HEK293 (cell line): ENCODE measurements at regions not wholly inside any gene's neighbourhood (a gene's known extent, or its start where the extent isn't known, plus 50 kb on each side); places are given as distances from the start of the nearest gene placed in this dataset.

Source experiments
- CTCF ChIA-PET: fragments of 350-600 bp; formaldehyde crosslinking; extraction: SDS; loops from one replicate; lab custom pipeline; 2021; ENCODE audit warnings: antibody characterized with exemption; lab: Yijun Ruan, JAX
- POLR2A ChIA-PET: fragments of 300-600 bp; formaldehyde crosslinking; extraction: SDS; loops from one replicate; lab custom pipeline; 2020; ENCODE audit warnings: antibody characterized with exemption, inconsistent platforms; lab: Yijun Ruan, JAX
- H3K27ac ChIP-seq: fragments of 200-500 bp; sonication (Bioruptor generic); 2 replicates; pipeline ENCODE4 v1.5.1; 2014; ENCODE audit warnings: low read depth, low read length, control low read depth, inconsistent platforms; ENCODE audit errors: extremely low read depth
- H3K36me3 ChIP-seq, 2 experiments: fragments of 200-500 bp in 1 of 2; sonication (Bioruptor generic) in 1 of 2; 1 replicate in 1 of 2; 2 replicates in 1 of 2; pipeline ENCODE4 v1.5.1; 2014 to 2017; ENCODE audit warnings: inconsistent platforms in 2 of 2, low read length in 2 of 2; ENCODE audit not compliant: control insufficient read depth in 2 of 2, insufficient read depth in 1 of 2
- H3K4me1 ChIP-seq: fragments of 200-500 bp; sonication (Bioruptor generic); 2 replicates; pipeline ENCODE4 v1.5.1; 2014; ENCODE audit warnings: mild to moderate bottlenecking, low read length, inconsistent platforms; ENCODE audit not compliant: control insufficient read depth, insufficient read depth
- H3K4me3 ChIP-seq: 2 replicates; pipeline ENCODE4 v1.5.1; 2011; ENCODE audit warnings: low read depth, mild to moderate bottlenecking, control low read depth, low read length, moderate library complexity
- H3K9me3 ChIP-seq: fragments of 200-500 bp; sonication (Bioruptor generic); 2 replicates; pipeline ENCODE4 v1.5.1; 2014; ENCODE audit warnings: low read depth, low read length, inconsistent platforms; ENCODE audit not compliant: control insufficient read depth, insufficient read depth
- BCL11A ChIP-seq: fragments of 450-650 bp; formaldehyde crosslinking; IDR thresholded peaks from 2 replicates; pipeline ENCODE4 v1.5.1; 2016; ENCODE audit warnings: low read depth, missing biosample characterization, missing genetic modification characterization
- BCL11B ChIP-seq: fragments of 450-650 bp; formaldehyde crosslinking; IDR thresholded peaks from 2 replicates; pipeline ENCODE4 v1.5.1; 2016; ENCODE audit warnings: low read depth, missing biosample characterization, missing genetic modification characterization
- FEZF1 ChIP-seq: fragments of 450-650 bp; formaldehyde crosslinking; IDR thresholded peaks from 2 replicates; pipeline ENCODE4 v1.5.1; 2016; ENCODE audit warnings: missing biosample characterization, missing genetic modification characterization
- KLF8 ChIP-seq: fragments of 450-650 bp; formaldehyde crosslinking; IDR thresholded peaks from 2 replicates; pipeline ENCODE4 v1.5.1; 2016; ENCODE audit warnings: missing biosample characterization, missing genetic modification characterization
- KLF9 ChIP-seq: fragments of 450-650 bp; formaldehyde crosslinking; IDR thresholded peaks from 2 replicates; pipeline ENCODE4 v1.5.1; 2016; ENCODE audit warnings: missing biosample characterization, missing genetic modification characterization, low read depth
- MYNN ChIP-seq: fragments of 450-650 bp; formaldehyde crosslinking; IDR thresholded peaks from 2 replicates; pipeline ENCODE4 v1.5.1; 2016; ENCODE audit warnings: missing biosample characterization, missing genetic modification characterization, borderline replicate concordance
- RBAK ChIP-seq: fragments of 450-650 bp; formaldehyde crosslinking; IDR thresholded peaks from 2 replicates; pipeline ENCODE4 v1.5.1; 2016; ENCODE audit warnings: missing biosample characterization, missing genetic modification characterization
- REPIN1 ChIP-seq: fragments of 450-650 bp; formaldehyde crosslinking; IDR thresholded peaks from 2 replicates; pipeline ENCODE4 v1.5.1; 2017; ENCODE audit warnings: missing biosample characterization, missing genetic modification characterization, low read depth
- SCRT2 ChIP-seq: fragments of 450-650 bp; formaldehyde crosslinking; IDR thresholded peaks from 2 replicates; pipeline ENCODE4 v1.5.1; 2016; ENCODE audit warnings: missing biosample characterization, missing genetic modification characterization
- SP2 ChIP-seq: fragments of 450-650 bp; formaldehyde crosslinking; IDR thresholded peaks from 2 replicates; pipeline ENCODE4 v1.5.1; 2016; ENCODE audit warnings: missing biosample characterization, missing genetic modification characterization
- SP7 ChIP-seq: fragments of 450-650 bp; formaldehyde crosslinking; IDR thresholded peaks from 2 replicates; pipeline ENCODE4 v1.5.1; 2016; ENCODE audit warnings: missing biosample characterization, missing genetic modification characterization
- YY2 ChIP-seq: fragments of 450-650 bp; formaldehyde crosslinking; IDR thresholded peaks from 2 replicates; pipeline ENCODE4 v1.5.1; 2016; ENCODE audit warnings: missing biosample characterization, missing genetic modification characterization
- ZNF16 ChIP-seq: fragments of 450-650 bp; formaldehyde crosslinking; IDR thresholded peaks from 2 replicates; pipeline ENCODE4 v1.5.1; 2016; ENCODE audit warnings: low read depth, missing biosample characterization, missing genetic modification characterization
- ZNF221 ChIP-seq: fragments of 450-650 bp; formaldehyde crosslinking; IDR thresholded peaks from 2 replicates; pipeline ENCODE4 v1.5.1; 2017; ENCODE audit warnings: missing biosample characterization, missing genetic modification characterization, borderline replicate concordance
- ZNF302 ChIP-seq: fragments of 450-650 bp; formaldehyde crosslinking; IDR thresholded peaks from 2 replicates; pipeline ENCODE4 v1.5.1; 2016; ENCODE audit warnings: missing biosample characterization, missing genetic modification characterization, low read depth
- ZNF350 ChIP-seq: fragments of 450-650 bp; formaldehyde crosslinking; IDR thresholded peaks from 2 replicates; pipeline ENCODE4 v1.5.0; 2017; ENCODE audit warnings: missing biosample characterization, mild to moderate bottlenecking, missing genetic modification characterization
- ZNF366 ChIP-seq: fragments of 450-650 bp; formaldehyde crosslinking; conservative IDR thresholded peaks from 2 replicates; pipeline ENCODE4 v1.5.1; 2016; ENCODE audit warnings: missing biosample characterization, missing genetic modification characterization
- ZNF473 ChIP-seq: fragments of 450-650 bp; formaldehyde crosslinking; IDR thresholded peaks from 2 replicates; pipeline ENCODE4 v1.5.1; 2017; ENCODE audit warnings: missing biosample characterization, missing genetic modification characterization
- ZNF623 ChIP-seq: fragments of 450-650 bp; formaldehyde crosslinking; IDR thresholded peaks from 2 replicates; pipeline ENCODE4 v1.5.1; 2016; ENCODE audit warnings: missing biosample characterization, missing genetic modification characterization
- ZNF629 ChIP-seq: fragments of 450-650 bp; formaldehyde crosslinking; IDR thresholded peaks from 2 replicates; pipeline ENCODE4 v1.5.1; 2017; ENCODE audit warnings: missing biosample characterization, missing genetic modification characterization
- ZNF654 ChIP-seq: fragments of 450-650 bp; formaldehyde crosslinking; IDR thresholded peaks from 2 replicates; pipeline ENCODE4 v1.5.1; 2016; ENCODE audit warnings: low read depth, missing biosample characterization, missing genetic modification characterization
- ZNF747 ChIP-seq: fragments of 450-650 bp; formaldehyde crosslinking; IDR thresholded peaks from 2 replicates; pipeline ENCODE4 v1.5.1; 2016; ENCODE audit warnings: missing biosample characterization, missing genetic modification characterization
- ZNF76 ChIP-seq: fragments of 450-650 bp; formaldehyde crosslinking; IDR thresholded peaks from 2 replicates; pipeline ENCODE4; 2016; ENCODE audit warnings: low read depth, missing biosample characterization, missing genetic modification characterization, borderline replicate concordance
- ZNF791 ChIP-seq: fragments of 450-650 bp; formaldehyde crosslinking; IDR thresholded peaks from 2 replicates; pipeline ENCODE4 v1.5.1; 2016; ENCODE audit warnings: missing biosample characterization, missing genetic modification characterization
- TF ChIP-seq, protein P1 (sequence below): IDR thresholded peaks from 2 replicates; pipeline ENCODE4 v1.6.1; 2011; ENCODE audit warnings: mild to moderate bottlenecking, low read depth, low read length, borderline replicate concordance
- TF ChIP-seq, protein P2 (sequence below): fragments of 450-650 bp; formaldehyde crosslinking; optimal IDR thresholded peaks from 2 replicates; pipeline ENCODE3; 2016; ENCODE audit warnings: missing biosample characterization, mild to moderate bottlenecking, missing genetic modification characterization
- TF ChIP-seq, protein P3 (sequence below): fragments of 450-650 bp; formaldehyde crosslinking; IDR thresholded peaks from 2 replicates; pipeline ENCODE4 v1.5.1; 2016; ENCODE audit warnings: missing biosample characterization, missing genetic modification characterization
- TF ChIP-seq, protein P4 (sequence below): fragments of 450-650 bp; formaldehyde crosslinking; IDR thresholded peaks from 2 replicates; pipeline ENCODE4 v1.5.1; 2016; ENCODE audit warnings: missing biosample characterization, missing genetic modification characterization
- TF ChIP-seq, protein P5 (sequence below): fragments of 450-650 bp; formaldehyde crosslinking; IDR thresholded peaks from 2 replicates; pipeline ENCODE4 v1.5.1; 2017; ENCODE audit warnings: missing biosample characterization, missing genetic modification characterization

DNA sequence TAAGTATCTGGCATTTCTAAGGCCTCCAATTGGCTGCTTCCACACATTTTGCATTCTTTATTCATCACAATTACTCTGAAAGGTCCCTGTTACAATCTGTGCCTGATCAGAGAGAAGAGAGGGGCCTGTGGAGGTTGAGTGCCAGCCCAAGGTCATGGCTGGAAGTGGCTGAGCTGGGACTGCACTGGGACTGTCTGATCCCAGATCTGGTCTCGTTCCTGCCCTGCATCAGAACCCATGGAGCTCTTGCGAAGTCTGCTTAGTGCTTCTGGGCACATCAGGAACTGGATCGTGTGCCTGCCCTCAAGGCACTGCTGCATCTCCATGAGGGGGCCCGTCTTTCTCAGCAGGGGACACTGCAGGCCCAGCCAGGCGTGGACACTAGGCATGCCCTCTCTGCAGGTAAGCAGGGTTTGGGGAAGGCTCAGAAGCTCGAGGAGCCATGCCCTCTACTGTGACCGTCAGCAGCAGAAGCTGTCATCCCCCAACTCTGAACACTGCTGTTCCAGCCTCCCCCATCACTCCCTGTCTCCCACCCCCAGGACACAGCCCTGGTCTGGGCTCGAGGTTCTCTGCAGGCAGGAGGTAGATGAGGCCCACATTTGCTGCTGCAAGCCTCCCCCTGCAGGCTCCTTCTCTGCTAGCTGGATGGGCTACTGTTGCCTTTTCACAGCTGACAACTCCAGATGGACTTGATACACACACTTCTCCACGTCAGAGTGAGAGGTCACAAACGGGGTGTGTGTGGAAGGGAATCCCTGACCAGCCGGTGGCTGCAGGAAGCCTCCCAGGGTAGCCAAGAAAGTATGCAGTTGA lies 96.5 kb upstream of the PRR23E start:
- Histone ChIP-seq H3K4me1 (no peaks in the 10 kb centered on the region), H3K9me3 (no peaks in the 10 kb centered on the region), H3K27ac (no peak overlapping the region), H3K36me3 (no peaks in the 10 kb centered on the region), H3K4me3 (no peak overlapping the region)
- TF ChIP-seq ZNF366 (tag by site-specific recombination), result no peak
- no peak for TF ChIP-seq BCL11B (tag by site-specific recombination)
- no peak for TF ChIP-seq RBAK (tag by site-specific recombination)
- TF ChIP-seq ZNF654 (tag by site-specific recombination), result no peak
- TF ChIP-seq KLF8 (tag by site-specific recombination), result no peak
- TF ChIP-seq SP7 (tag by site-specific recombination), result no peak
- TF ChIP-seq BCL11A (tag by site-specific recombination), result no peak
- TF ChIP-seq, protein P1, sequence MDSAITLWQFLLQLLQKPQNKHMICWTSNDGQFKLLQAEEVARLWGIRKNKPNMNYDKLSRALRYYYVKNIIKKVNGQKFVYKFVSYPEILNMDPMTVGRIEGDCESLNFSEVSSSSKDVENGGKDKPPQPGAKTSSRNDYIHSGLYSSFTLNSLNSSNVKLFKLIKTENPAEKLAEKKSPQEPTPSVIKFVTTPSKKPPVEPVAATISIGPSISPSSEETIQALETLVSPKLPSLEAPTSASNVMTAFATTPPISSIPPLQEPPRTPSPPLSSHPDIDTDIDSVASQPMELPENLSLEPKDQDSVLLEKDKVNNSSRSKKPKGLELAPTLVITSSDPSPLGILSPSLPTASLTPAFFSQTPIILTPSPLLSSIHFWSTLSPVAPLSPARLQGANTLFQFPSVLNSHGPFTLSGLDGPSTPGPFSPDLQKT, result no peak
- TF ChIP-seq REPIN1 (tag by site-specific recombination), result no peak
- no peak for TF ChIP-seq ZNF350 (tag by site-specific recombination)
- no peak for TF ChIP-seq ZNF791 (tag by site-specific recombination)
- TF ChIP-seq ZNF747, result no peak
- TF ChIP-seq YY2 (tag by site-specific recombination), result no peak
- TF ChIP-seq ZNF302 (tag by site-specific recombination), result no peak
- TF ChIP-seq, protein P2, sequence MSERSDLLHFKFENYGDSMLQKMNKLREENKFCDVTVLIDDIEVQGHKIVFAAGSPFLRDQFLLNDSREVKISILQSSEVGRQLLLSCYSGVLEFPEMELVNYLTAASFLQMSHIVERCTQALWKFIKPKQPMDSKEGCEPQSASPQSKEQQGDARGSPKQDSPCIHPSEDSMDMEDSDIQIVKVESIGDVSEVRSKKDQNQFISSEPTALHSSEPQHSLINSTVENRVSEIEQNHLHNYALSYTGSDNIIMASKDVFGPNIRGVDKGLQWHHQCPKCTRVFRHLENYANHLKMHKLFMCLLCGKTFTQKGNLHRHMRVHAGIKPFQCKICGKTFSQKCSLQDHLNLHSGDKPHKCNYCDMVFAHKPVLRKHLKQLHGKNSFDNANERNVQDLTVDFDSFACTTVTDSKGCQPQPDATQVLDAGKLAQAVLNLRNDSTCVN (tag by site-specific recombination), result no peak
- no peak for TF ChIP-seq SP2 (tag by site-specific recombination)
- TF ChIP-seq ZNF76 (tag by site-specific recombination), result no peak
- no peak for TF ChIP-seq ZNF623 (tag by site-specific recombination)
- TF ChIP-seq, protein P3, sequence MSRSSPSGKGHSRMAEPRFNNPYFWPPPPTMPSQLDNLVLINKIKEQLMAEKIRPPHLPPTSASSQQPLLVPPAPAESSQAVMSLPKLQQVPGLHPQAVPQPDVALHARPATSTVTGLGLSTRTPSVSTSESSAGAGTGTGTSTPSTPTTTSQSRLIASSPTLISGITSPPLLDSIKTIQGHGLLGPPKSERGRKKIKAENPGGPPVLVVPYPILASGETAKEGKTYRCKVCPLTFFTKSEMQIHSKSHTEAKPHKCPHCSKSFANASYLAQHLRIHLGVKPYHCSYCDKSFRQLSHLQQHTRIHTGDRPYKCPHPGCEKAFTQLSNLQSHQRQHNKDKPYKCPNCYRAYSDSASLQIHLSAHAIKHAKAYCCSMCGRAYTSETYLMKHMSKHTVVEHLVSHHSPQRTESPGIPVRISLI, result no peak
- POLR2A ChIA-PET, result no interaction called here
- CTCF ChIA-PET, result no interaction called here

DNA sequence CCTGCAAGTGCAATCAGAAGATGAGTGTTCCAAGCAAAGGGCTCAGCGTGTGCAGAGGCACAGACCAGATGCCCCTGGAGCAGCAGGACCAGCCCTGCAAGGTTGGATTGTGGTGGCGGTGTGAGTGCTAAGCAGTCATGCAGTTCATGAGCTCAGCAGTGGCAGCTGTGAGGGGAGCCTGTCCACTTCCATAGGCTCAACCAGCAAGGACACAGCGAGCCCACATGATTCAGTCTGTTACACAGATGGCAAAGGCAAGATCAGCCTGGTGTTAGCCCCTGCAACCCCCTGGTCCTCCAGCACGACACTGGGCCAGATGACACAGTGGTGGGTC lies 95.9 kb upstream of the PRR23E start:
- Histone ChIP-seq H3K27ac (no peak overlapping the region), H3K9me3 (no peaks in the 10 kb centered on the region), H3K4me3 (no peak overlapping the region), H3K4me1 (no peaks in the 10 kb centered on the region), H3K36me3 (no peaks in the 10 kb centered on the region)
- ChIA-PET POLR2A (no interaction called here), CTCF (no interaction called here)
- no peak for TF ChIP-seq ZNF221 (tag by site-specific recombination)
- no peak for TF ChIP-seq SCRT2 (tag by site-specific recombination)
- no peak for TF ChIP-seq BCL11B (tag by site-specific recombination)
- no peak for TF ChIP-seq MYNN
- TF ChIP-seq KLF9 (tag by site-specific recombination), result no peak
- no peak for TF ChIP-seq ZNF16
- TF ChIP-seq, protein P4, sequence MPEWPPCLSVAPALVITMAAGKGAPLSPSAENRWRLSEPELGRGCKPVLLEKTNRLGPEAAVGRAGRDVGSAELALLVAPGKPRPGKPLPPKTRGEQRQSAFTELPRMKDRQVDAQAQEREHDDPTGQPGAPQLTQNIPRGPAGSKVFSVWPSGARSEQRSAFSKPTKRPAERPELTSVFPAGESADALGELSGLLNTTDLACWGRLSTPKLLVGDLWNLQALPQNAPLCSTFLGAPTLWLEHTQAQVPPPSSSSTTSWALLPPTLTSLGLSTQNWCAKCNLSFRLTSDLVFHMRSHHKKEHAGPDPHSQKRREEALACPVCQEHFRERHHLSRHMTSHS (tag by site-specific recombination), result no peak
- TF ChIP-seq, protein P5, sequence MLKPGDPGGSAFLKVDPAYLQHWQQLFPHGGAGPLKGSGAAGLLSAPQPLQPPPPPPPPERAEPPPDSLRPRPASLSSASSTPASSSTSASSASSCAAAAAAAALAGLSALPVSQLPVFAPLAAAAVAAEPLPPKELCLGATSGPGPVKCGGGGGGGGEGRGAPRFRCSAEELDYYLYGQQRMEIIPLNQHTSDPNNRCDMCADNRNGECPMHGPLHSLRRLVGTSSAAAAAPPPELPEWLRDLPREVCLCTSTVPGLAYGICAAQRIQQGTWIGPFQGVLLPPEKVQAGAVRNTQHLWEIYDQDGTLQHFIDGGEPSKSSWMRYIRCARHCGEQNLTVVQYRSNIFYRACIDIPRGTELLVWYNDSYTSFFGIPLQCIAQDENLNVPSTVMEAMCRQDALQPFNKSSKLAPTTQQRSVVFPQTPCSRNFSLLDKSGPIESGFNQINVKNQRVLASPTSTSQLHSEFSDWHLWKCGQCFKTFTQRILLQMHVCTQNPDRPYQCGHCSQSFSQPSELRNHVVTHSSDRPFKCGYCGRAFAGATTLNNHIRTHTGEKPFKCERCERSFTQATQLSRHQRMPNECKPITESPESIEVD (tag by site-specific recombination), result no peak
- no peak for TF ChIP-seq ZNF473 (tag by site-specific recombination)
- TF ChIP-seq SP7 (tag by site-specific recombination), result no peak
- TF ChIP-seq ZNF629 (tag by site-specific recombination), result no peak
- no peak for TF ChIP-seq FEZF1 (tag by site-specific recombination)
